Medulla oblongata (tissue), 1 donor: ENCODE measurements at regions not wholly inside any gene's neighbourhood (a gene's known extent, or its start where the extent isn't known, plus 50 kb on each side); places are given as distances from the start of the nearest gene placed in this dataset.
"Not testable (repeated sequence)": the region's sequence is repeated elsewhere in the genome, so short reads cannot be mapped to it uniquely, and the experiment has no call there.

ENCODE experiments used
- DNase-seq: peaks from one replicate; pipeline ENCODE4 v3.0.0-alpha.2; 2015; ENCODE audit errors: extremely low spot score

GRCh38 chrY:26638063-26638462, 1016.1 kb downstream of the CDY1 start:
- no peak for DNase-seq

GRCh38 chrY:26645856-26646255, 1023.9 kb downstream of the CDY1 start:
- not testable (repeated sequence) for DNase-seq

GRCh38 chrY:26648240-26648639, 1026.3 kb downstream of the CDY1 start:
- DNase-seq, result not testable (repeated sequence)

- not testable (repeated sequence) for DNase-seq
Observed at GRCh38 chrY:26664245-26664644, 1042.3 kb downstream of the CDY1 start.

GRCh38 chrY:26666691-26667090, 1044.8 kb downstream of the CDY1 start:
- DNase-seq, result not testable (repeated sequence)

- DNase-seq, result not testable (repeated sequence)
Observed at GRCh38 chrY:26669243-26669642, 1047.3 kb downstream of the CDY1 start.

- DNase-seq, result peak; percentile 59
Observed at GRCh38 chrY:26670360-26670871, 1048.5 kb downstream of the CDY1 start.

GRCh38 chrY:26670881-26671879, 1049.3 kb downstream of the CDY1 start:
- DNase-seq, result peak; percentile 80
